HUES6 (cell line): ENCODE measurements at regions not wholly inside any gene's neighbourhood (a gene's known extent, or its start where the extent isn't known, plus 50 kb on each side); places are given as distances from the start of the nearest gene placed in this dataset.
"Not testable (repeated sequence)": the region's sequence is repeated elsewhere in the genome, so short reads cannot be mapped to it uniquely, and the experiment has no call there.

Source experiments
- H3K27ac ChIP-seq: 2 replicates; pipeline ENCODE4 v1.7.0; 2013; ENCODE audit warnings: low read depth, mild to moderate bottlenecking, low read length, inconsistent platforms
- H3K27me3 ChIP-seq: 2 replicates; pipeline ENCODE4 v1.6.1; 2013; ENCODE audit warnings: low read length; ENCODE audit not compliant: control insufficient read depth, insufficient read depth
- H3K36me3 ChIP-seq: 2 replicates; pipeline ENCODE4 v1.6.1; 2013; ENCODE audit warnings: low read length; ENCODE audit not compliant: control insufficient read depth, insufficient read depth
- H3K4me1 ChIP-seq: 2 replicates; pipeline ENCODE4 v1.6.1; 2013; ENCODE audit warnings: low read length; ENCODE audit not compliant: control insufficient read depth, insufficient read depth
- H3K4me3 ChIP-seq: 2 replicates; pipeline ENCODE4 v1.5.1; 2013; ENCODE audit warnings: low read depth, low read length
- H3K9ac ChIP-seq: one replicate; pipeline ENCODE4 v1.6.1; 2013; ENCODE audit warnings: mild to moderate bottlenecking, low read length
- H3K9me3 ChIP-seq: 2 replicates; pipeline ENCODE4 v1.6.1; 2013; ENCODE audit warnings: low read depth, low read length; ENCODE audit not compliant: control insufficient read depth, insufficient read depth

GRCh38 chr10:6813856-6814255 lies 233.8 kb upstream of the PRKCQ start:
- Histone ChIP-seq H3K9ac (no peak overlapping the region), H3K4me3 (no peak overlapping the region), H3K27ac (no peak overlapping the region), H3K27me3 (no peaks in the 10 kb centered on the region), H3K4me1 (peaks cover 28% of the 10 kb centered on the region), H3K9me3 (peaks cover 21% of the 10 kb centered on the region), H3K36me3 (peaks cover 24% of the 10 kb centered on the region; the same call in 1 of the 2 replicates)

- Histone ChIP-seq H3K27me3 (no peaks in the 10 kb centered on the region), H3K4me3 (no peak overlapping the region), H3K27ac (no peak overlapping the region), H3K36me3 (peaks cover 19% of the 10 kb centered on the region; the same call in 1 of the 2 replicates), H3K9ac (no peak overlapping the region), H3K4me1 (peaks cover 28% of the 10 kb centered on the region), H3K9me3 (peaks cover 21% of the 10 kb centered on the region)
These were observed 233.2 kb upstream of the PRKCQ start for GRCh38 chr10:6813306-6813705.

- no peak overlapping the region for H3K4me3 ChIP-seq
- no peaks in the 10 kb centered on the region for H3K27me3 ChIP-seq
- no peak overlapping the region for H3K9ac ChIP-seq
- no peak overlapping the region for H3K27ac ChIP-seq
- peaks cover 21% of the 10 kb centered on the region for H3K9me3 ChIP-seq
- peaks cover 19% of the 10 kb centered on the region; the same call in 1 of the 2 replicates for H3K36me3 ChIP-seq
- H3K4me1 ChIP-seq, result peaks cover 28% of the 10 kb centered on the region
These were observed 231.1 kb upstream of the PRKCQ start for GRCh38 chr10:6811153-6811552.

GRCh38 chr10:6803427-6803783 lies 223.3 kb upstream of the PRKCQ start:
- Histone ChIP-seq H3K9me3 (no peaks in the 10 kb centered on the region), H3K9ac (peak overlapping the region; percentile 82), H3K4me3 (peak overlapping the region; percentile 34; the same call in 1 of the 2 replicates)

GRCh38 chr10:6802759-6803426 lies 222.8 kb upstream of the PRKCQ start:
- H3K4me3 ChIP-seq, result peak overlapping the region; percentile 34
- H3K9me3 ChIP-seq, result no peaks in the 10 kb centered on the region
- no peaks in the 10 kb centered on the region; the same call in 1 of the 2 replicates for H3K36me3 ChIP-seq
- peaks cover 5% of the 10 kb centered on the region; the same call in 1 of the 2 replicates for H3K4me1 ChIP-seq
- H3K9ac ChIP-seq, result peak overlapping the region; percentile 82
- H3K27ac ChIP-seq, result peak overlapping the region; percentile 68; the same call in 1 of the 2 replicates
- no peaks in the 10 kb centered on the region; the same call in 1 of the 2 replicates for H3K27me3 ChIP-seq

More at GRCh38 chr10:6803427-6803783, 223.3 kb upstream of the PRKCQ start:
- Histone ChIP-seq H3K4me1 (peaks cover 5% of the 10 kb centered on the region; the same call in 1 of the 2 replicates), H3K27ac (peak overlapping the region; percentile 68; the same call in 1 of the 2 replicates), H3K27me3 (no peaks in the 10 kb centered on the region; the same call in 1 of the 2 replicates), H3K36me3 (no peaks in the 10 kb centered on the region; the same call in 1 of the 2 replicates)

- Histone ChIP-seq H3K4me1 (peaks cover 32% of the 10 kb centered on the region), H3K36me3 (peaks cover 20% of the 10 kb centered on the region), H3K9ac (peak overlapping the region; percentile 76), H3K27me3 (no peaks in the 10 kb centered on the region), H3K9me3 (no peaks in the 10 kb centered on the region), H3K27ac (peak overlapping the region; percentile 73), H3K4me3 (peak overlapping the region; percentile 37; the same call in 1 of the 2 replicates)
These were observed 216.2 kb upstream of the PRKCQ start for GRCh38 chr10:6796231-6796630.

- Histone ChIP-seq H3K27me3 (no peaks in the 10 kb centered on the region), H3K36me3 (peaks cover 25% of the 10 kb centered on the region)
These were observed 215.5 kb upstream of the PRKCQ start for GRCh38 chr10:6795541-6795940.

GRCh38 chr10:6794841-6795240 lies 214.8 kb upstream of the PRKCQ start:
- H3K4me3 ChIP-seq, result peak overlapping the region; percentile 58
- peaks cover 37% of the 10 kb centered on the region for H3K4me1 ChIP-seq
- H3K9ac ChIP-seq, result peak overlapping the region; percentile 86
- H3K27me3 ChIP-seq, H3K9me3 ChIP-seq: not testable (repeated sequence)
- H3K27ac ChIP-seq, result peak overlapping the region; percentile 94
- peaks cover 32% of the 10 kb centered on the region for H3K36me3 ChIP-seq

More at GRCh38 chr10:6795541-6795940, 215.5 kb upstream of the PRKCQ start:
- Histone ChIP-seq H3K27ac (peak overlapping the region; percentile 73), H3K9ac (peak overlapping the region; percentile 76), H3K9me3 (no peaks in the 10 kb centered on the region), H3K4me3 (peak overlapping the region; percentile 37; the same call in 1 of the 2 replicates), H3K4me1 (peaks cover 36% of the 10 kb centered on the region)

- Histone ChIP-seq H3K27ac (peak overlapping the region; percentile 94), H3K4me1 (peaks cover 37% of the 10 kb centered on the region), H3K9ac (peak overlapping the region; percentile 86), H3K36me3 (peaks cover 36% of the 10 kb centered on the region), H3K9me3 (no peaks in the 10 kb centered on the region), H3K27me3 (no peaks in the 10 kb centered on the region), H3K4me3 (peak overlapping the region; percentile 58)
These were observed 214.4 kb upstream of the PRKCQ start for GRCh38 chr10:6794441-6794840.

- H3K4me1 ChIP-seq, result peaks cover 28% of the 10 kb centered on the region
- H3K4me3 ChIP-seq, result no peak overlapping the region
- H3K9ac ChIP-seq, result no peak overlapping the region
- H3K27me3 ChIP-seq, result no peaks in the 10 kb centered on the region
- no peak overlapping the region for H3K27ac ChIP-seq
- H3K9me3 ChIP-seq, result no peaks in the 10 kb centered on the region
- peaks cover 43% of the 10 kb centered on the region for H3K36me3 ChIP-seq
These were observed 208.7 kb upstream of the PRKCQ start for GRCh38 chr10:6788731-6789130.

- no peak overlapping the region for H3K9ac ChIP-seq
- H3K9me3 ChIP-seq, result no peaks in the 10 kb centered on the region
- no peaks in the 10 kb centered on the region for H3K27me3 ChIP-seq
- peaks cover 28% of the 10 kb centered on the region for H3K4me1 ChIP-seq
- no peak overlapping the region for H3K4me3 ChIP-seq
- H3K27ac ChIP-seq, result no peak overlapping the region
- peaks cover 43% of the 10 kb centered on the region for H3K36me3 ChIP-seq
These were observed 208.2 kb upstream of the PRKCQ start for GRCh38 chr10:6788231-6788630.
